ENCODE measurements at regions not wholly inside any gene's neighbourhood (a gene's known extent, or its start where the extent isn't known, plus 50 kb on each side); places are given as distances from the start of the nearest gene placed in this dataset.

DNA sequence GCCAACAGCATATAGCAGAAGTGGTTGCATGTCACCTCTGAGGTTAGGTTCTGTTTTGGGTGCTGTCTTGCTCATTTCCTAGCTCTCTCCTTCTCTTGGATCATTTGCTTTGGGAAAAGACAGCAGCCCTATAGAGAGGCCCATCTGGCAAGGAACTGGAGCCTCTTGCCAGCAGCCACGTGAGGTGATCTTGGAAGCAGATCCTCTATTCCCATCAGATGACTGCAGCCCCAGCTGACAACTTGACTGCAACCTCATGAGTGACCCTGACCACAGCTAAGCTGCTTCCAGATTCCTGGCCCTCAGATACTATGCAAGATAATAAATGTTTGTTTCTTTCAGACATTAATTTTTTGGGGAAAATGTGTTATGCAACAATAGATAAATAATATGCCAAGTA, 213.3 kb upstream of the HS3ST4 start (continued):
- TF ChIP-seq, protein P1, sequence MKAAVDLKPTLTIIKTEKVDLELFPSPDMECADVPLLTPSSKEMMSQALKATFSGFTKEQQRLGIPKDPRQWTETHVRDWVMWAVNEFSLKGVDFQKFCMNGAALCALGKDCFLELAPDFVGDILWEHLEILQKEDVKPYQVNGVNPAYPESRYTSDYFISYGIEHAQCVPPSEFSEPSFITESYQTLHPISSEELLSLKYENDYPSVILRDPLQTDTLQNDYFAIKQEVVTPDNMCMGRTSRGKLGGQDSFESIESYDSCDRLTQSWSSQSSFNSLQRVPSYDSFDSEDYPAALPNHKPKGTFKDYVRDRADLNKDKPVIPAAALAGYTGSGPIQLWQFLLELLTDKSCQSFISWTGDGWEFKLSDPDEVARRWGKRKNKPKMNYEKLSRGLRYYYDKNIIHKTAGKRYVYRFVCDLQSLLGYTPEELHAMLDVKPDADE (IDR thresholded peaks at IDR 0.05) = no peak
- TF ChIP-seq NANOG (IDR thresholded peaks at IDR 0.05; ENCODE audit: borderline replicate concordance) = no peak
- TF ChIP-seq, protein P2, sequence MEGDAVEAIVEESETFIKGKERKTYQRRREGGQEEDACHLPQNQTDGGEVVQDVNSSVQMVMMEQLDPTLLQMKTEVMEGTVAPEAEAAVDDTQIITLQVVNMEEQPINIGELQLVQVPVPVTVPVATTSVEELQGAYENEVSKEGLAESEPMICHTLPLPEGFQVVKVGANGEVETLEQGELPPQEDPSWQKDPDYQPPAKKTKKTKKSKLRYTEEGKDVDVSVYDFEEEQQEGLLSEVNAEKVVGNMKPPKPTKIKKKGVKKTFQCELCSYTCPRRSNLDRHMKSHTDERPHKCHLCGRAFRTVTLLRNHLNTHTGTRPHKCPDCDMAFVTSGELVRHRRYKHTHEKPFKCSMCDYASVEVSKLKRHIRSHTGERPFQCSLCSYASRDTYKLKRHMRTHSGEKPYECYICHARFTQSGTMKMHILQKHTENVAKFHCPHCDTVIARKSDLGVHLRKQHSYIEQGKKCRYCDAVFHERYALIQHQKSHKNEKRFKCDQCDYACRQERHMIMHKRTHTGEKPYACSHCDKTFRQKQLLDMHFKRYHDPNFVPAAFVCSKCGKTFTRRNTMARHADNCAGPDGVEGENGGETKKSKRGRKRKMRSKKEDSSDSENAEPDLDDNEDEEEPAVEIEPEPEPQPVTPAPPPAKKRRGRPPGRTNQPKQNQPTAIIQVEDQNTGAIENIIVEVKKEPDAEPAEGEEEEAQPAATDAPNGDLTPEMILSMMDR (conservative IDR thresholded peaks at IDR 0.05; ENCODE audit: low read depth in 2 of 2) = no peak
- TF ChIP-seq POLR2AphosphoS5 (IDR thresholded peaks at IDR 0.05; ENCODE audit: low read depth) = no peak

DNA sequence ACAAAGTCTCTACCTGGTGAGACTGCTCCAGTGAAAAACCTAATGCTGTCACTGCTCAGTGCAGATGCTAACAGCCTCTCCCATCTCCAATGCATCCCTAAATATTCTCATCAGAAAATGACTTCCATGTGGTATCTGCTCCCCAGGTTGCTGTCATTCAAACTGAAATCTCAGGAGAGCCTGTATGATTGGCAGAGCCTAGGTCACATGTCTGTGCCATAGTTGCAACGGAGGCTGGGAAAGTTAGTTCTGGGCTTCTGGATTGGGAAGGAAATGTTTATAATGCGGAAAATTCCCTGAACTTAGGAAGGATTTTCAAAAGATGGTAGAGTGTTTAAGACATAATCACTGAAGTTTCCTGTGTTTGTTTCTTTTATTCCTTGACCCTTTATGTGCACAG, 206.4 kb upstream of the ZKSCAN2 start:
- Mint-ChIP-seq H3K4me3 (no peak overlapping the region), H3K4me1 (no peaks in the 10 kb centered on the region), H3K9me3 (peaks cover 68% of the 10 kb centered on the region), H3K27me3 (ENCODE audit: insufficient read depth, low read depth, poor library complexity) (no peaks in the 10 kb centered on the region), H3K27ac (no peak overlapping the region), H3K36me3 (ENCODE audit: low read depth) (no peaks in the 10 kb centered on the region)
- Histone ChIP-seq H3K36me3 (ENCODE audit: insufficient read depth) (no peaks in the 10 kb centered on the region), H3K9me2 (ENCODE audit: insufficient read depth) (no peaks in the 10 kb centered on the region), H3K27me3 (ENCODE audit: insufficient read depth) (no peaks in the 10 kb centered on the region), H2AFZ (no peak overlapping the region), H3F3A (replicated peaks; ENCODE audit: low read depth) (no peaks in the 10 kb centered on the region), H3K4me2 (no peak overlapping the region), H4K20me1 (replicated peaks; ENCODE audit: insufficient read depth) (no peaks in the 10 kb centered on the region), H3K4me3 (no peak overlapping the region), H3K79me2 (replicated peaks; ENCODE audit: insufficient read depth) (no peaks in the 10 kb centered on the region), H3K4me1 (ENCODE audit: insufficient read depth) (no peaks in the 10 kb centered on the region), H3K27ac (ENCODE audit: low read depth) (no peak overlapping the region)
- DNase-seq (ENCODE audit: low spot score) (no peak), ATAC-seq (no peak)
- TF ChIP-seq STAT1 (IDR thresholded peaks at IDR 0.05; ENCODE audit: unreplicated experiment) (no peak), ZNF114 (CRISPR knock-in tag; IDR thresholded peaks at IDR 0.05) (no peak), JUNB (IDR thresholded peaks at IDR 0.05; ENCODE audit: unreplicated experiment) (no peak), ZNF331 (CRISPR knock-in tag; IDR thresholded peaks at IDR 0.05; ENCODE audit: low read depth) (no peak), CREB1 (CRISPR knock-in tag; IDR thresholded peaks at IDR 0.05; ENCODE audit: low read depth) (no peak), EZH2 (IDR thresholded peaks at IDR 0.05; ENCODE audit: low read depth, unreplicated experiment) (no peak), NANOG (IDR thresholded peaks at IDR 0.05; ENCODE audit: borderline replicate concordance) (no peak), POLR2AphosphoS5 (IDR thresholded peaks at IDR 0.05; ENCODE audit: low read depth) (no peak)
- TF ChIP-seq, protein P1 (IDR thresholded peaks at IDR 0.05) = no peak
- TF ChIP-seq, protein P2 (conservative IDR thresholded peaks at IDR 0.05; ENCODE audit: low read depth in 2 of 2) = no peak
- TF ChIP-seq, protein P3, sequence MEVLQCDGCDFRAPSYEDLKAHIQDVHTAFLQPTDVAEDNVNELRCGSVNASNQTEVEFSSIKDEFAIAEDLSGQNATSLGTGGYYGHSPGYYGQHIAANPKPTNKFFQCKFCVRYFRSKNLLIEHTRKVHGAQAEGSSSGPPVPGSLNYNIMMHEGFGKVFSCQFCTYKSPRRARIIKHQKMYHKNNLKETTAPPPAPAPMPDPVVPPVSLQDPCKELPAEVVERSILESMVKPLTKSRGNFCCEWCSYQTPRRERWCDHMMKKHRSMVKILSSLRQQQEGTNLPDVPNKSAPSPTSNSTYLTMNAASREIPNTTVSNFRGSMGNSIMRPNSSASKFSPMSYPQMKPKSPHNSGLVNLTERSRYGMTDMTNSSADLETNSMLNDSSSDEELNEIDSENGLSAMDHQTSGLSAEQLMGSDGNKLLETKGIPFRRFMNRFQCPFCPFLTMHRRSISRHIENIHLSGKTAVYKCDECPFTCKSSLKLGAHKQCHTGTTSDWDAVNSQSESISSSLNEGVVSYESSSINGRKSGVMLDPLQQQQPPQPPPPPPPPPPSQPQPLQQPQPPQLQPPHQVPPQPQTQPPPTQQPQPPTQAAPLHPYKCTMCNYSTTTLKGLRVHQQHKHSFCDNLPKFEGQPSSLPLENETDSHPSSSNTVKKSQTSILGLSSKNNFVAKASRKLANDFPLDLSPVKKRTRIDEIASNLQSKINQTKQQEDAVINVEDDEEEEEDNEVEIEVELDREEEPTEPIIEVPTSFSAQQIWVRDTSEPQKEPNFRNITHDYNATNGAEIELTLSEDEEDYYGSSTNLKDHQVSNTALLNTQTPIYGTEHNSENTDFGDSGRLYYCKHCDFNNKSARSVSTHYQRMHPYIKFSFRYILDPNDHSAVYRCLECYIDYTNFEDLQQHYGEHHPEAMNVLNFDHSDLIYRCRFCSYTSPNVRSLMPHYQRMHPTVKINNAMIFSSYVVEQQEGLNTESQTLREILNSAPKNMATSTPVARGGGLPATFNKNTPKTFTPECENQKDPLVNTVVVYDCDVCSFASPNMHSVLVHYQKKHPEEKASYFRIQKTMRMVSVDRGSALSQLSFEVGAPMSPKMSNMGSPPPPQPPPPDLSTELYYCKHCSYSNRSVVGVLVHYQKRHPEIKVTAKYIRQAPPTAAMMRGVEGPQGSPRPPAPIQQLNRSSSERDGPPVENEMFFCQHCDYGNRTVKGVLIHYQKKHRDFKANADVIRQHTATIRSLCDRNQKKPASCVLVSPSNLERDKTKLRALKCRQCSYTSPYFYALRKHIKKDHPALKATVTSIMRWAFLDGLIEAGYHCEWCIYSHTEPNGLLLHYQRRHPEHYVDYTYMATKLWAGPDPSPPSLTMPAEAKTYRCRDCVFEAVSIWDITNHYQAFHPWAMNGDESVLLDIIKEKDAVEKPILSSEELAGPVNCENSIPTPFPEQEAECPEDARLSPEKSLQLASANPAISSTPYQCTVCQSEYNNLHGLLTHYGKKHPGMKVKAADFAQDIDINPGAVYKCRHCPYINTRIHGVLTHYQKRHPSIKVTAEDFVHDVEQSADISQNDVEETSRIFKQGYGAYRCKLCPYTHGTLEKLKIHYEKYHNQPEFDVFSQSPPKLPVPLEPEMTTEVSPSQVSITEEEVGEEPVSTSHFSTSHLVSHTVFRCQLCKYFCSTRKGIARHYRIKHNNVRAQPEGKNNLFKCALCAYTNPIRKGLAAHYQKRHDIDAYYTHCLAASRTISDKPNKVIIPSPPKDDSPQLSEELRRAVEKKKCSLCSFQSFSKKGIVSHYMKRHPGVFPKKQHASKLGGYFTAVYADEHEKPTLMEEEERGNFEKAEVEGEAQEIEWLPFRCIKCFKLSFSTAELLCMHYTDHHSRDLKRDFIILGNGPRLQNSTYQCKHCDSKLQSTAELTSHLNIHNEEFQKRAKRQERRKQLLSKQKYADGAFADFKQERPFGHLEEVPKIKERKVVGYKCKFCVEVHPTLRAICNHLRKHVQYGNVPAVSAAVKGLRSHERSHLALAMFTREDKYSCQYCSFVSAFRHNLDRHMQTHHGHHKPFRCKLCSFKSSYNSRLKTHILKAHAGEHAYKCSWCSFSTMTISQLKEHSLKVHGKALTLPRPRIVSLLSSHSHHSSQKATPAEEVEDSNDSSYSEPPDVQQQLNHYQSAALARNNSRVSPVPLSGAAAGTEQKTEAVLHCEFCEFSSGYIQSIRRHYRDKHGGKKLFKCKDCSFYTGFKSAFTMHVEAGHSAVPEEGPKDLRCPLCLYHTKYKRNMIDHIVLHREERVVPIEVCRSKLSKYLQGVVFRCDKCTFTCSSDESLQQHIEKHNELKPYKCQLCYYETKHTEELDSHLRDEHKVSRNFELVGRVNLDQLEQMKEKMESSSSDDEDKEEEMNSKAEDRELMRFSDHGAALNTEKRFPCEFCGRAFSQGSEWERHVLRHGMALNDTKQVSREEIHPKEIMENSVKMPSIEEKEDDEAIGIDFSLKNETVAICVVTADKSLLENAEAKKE (CRISPR knock-in tag; IDR thresholded peaks at IDR 0.05) = no peak

All from GM23338 (cell line).